Progenitor cell of endocrine pancreas (in vitro differentiated cells): ENCODE measurements at regions not wholly inside any gene's neighbourhood (a gene's known extent, or its start where the extent isn't known, plus 50 kb on each side); places are given as distances from the start of the nearest gene placed in this dataset.
"Not testable (repeated sequence)": the region's sequence is repeated elsewhere in the genome, so short reads cannot be mapped to it uniquely, and the experiment has no call there.

Experiments
- DNase-seq: peaks from one replicate; pipeline ENCODE4 v3.0.0; 2021; ENCODE audit warnings: low spot score; ENCODE audit not compliant: unreplicated experiment
- H3K27ac Mint-ChIP-seq: 2 replicates; pipeline ENCODE4 v1.8.0; 2021; ENCODE audit warnings: mild to moderate bottlenecking, moderate library complexity, mixed read lengths
- H3K27me3 Mint-ChIP-seq: 2 replicates; pipeline ENCODE4 v1.8.0; 2021; ENCODE audit warnings: mixed read lengths
- H3K36me3 Mint-ChIP-seq: 2 replicates; pipeline ENCODE4 v1.8.0; 2022; ENCODE audit warnings: mixed read lengths; ENCODE audit not compliant: insufficient read depth
- H3K4me1 Mint-ChIP-seq: 2 replicates; pipeline ENCODE4 v1.8.0; 2021; ENCODE audit warnings: low read depth, mixed read lengths
- H3K4me3 Mint-ChIP-seq: 2 replicates; pipeline ENCODE4 v1.8.0; 2021; ENCODE audit warnings: low read depth, mild to moderate bottlenecking, moderate library complexity, mixed read lengths
- H3K9me3 Mint-ChIP-seq: 2 replicates; pipeline ENCODE4 v1.8.0; 2021; ENCODE audit warnings: low read depth, mixed read lengths
- TF ChIP-seq, protein P1 (sequence below): fragments of 200-600 bp; sonication (generic); IDR thresholded peaks from one replicate; pipeline ENCODE4 v1.5.0; 2021; ENCODE audit warnings: antibody characterized with exemption, mild to moderate bottlenecking; ENCODE audit not compliant: unreplicated experiment

DNA sequence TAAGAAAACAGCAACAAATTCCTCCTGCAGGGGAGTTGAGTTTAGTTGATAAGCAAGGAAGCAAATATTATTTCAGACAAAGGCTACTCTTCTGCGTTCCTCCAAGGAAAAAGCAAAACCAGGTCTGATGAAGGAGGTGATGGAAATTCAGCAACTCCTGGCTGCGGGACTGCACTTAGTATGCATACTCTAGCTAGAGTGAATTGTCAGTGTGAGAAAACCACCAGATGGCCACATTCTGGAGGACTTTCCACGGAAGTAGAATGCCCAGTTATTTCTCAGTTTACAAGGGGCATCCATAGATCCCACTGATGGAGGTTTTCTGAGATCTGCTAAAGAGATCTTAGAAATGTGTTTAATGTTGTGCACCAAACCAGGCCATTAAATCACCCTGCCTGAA, 338.6 kb upstream of the PUDP start:
- TF ChIP-seq, protein P1, sequence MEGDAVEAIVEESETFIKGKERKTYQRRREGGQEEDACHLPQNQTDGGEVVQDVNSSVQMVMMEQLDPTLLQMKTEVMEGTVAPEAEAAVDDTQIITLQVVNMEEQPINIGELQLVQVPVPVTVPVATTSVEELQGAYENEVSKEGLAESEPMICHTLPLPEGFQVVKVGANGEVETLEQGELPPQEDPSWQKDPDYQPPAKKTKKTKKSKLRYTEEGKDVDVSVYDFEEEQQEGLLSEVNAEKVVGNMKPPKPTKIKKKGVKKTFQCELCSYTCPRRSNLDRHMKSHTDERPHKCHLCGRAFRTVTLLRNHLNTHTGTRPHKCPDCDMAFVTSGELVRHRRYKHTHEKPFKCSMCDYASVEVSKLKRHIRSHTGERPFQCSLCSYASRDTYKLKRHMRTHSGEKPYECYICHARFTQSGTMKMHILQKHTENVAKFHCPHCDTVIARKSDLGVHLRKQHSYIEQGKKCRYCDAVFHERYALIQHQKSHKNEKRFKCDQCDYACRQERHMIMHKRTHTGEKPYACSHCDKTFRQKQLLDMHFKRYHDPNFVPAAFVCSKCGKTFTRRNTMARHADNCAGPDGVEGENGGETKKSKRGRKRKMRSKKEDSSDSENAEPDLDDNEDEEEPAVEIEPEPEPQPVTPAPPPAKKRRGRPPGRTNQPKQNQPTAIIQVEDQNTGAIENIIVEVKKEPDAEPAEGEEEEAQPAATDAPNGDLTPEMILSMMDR, result no peak
- no peak for DNase-seq
- H3K27ac Mint-ChIP-seq, result no peak overlapping the region
- H3K27me3 Mint-ChIP-seq, result no peaks in the 10 kb centered on the region
- H3K9me3 Mint-ChIP-seq, result peaks cover 18% of the 10 kb centered on the region
- no peak overlapping the region for H3K4me3 Mint-ChIP-seq
- peaks cover 14% of the 10 kb centered on the region for H3K4me1 Mint-ChIP-seq
- peaks cover 2% of the 10 kb centered on the region for H3K36me3 Mint-ChIP-seq

DNA sequence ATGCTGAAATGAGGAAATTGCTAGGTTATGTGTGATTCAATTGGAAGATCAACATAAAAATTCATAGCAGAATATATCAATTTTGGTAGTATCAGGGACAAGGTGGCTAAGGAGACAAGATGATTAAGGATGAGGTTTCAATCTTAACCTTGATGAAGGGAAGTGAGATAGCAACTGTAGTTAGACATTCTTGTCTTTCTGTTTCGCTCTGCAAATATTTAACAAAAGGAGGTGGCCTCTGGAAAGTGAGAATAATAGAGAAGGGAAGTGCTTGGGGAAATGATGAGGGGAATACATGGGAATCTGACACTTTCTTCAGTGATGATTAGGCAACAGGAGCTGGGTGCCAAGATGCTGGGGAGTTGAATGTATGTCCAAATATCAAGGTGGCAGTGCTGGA, 337.1 kb upstream of the PUDP start:
- Mint-ChIP-seq H3K4me3 (no peak overlapping the region), H3K27ac (no peak overlapping the region), H3K27me3 (no peaks in the 10 kb centered on the region), H3K36me3 (peaks cover 2% of the 10 kb centered on the region), H3K4me1 (peaks cover 14% of the 10 kb centered on the region), H3K9me3 (peaks cover 18% of the 10 kb centered on the region)
- no peak for DNase-seq
- TF ChIP-seq, protein P1, result no peak

DNA sequence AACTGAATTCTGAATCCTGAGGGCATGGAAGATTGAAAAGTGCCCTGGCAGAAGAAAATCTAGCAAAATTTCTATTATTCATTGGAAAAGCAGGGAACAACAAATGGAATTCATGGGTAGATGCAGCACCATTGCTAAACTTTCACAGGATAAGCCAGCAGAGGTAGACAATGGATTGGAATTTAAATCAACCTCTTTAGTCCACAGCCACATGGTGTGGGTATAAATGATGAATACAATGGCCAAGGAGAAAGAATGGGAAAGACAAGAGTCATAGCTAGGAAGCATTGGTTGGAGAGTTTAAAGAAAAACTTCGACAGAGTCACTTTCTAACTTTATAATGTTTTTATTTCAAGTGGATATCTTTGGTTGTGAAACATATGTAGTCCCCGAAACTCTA, 332.8 kb upstream of the PUDP start:
- TF ChIP-seq, protein P1, result no peak
- peaks cover 2% of the 10 kb centered on the region for H3K36me3 Mint-ChIP-seq

DNA sequence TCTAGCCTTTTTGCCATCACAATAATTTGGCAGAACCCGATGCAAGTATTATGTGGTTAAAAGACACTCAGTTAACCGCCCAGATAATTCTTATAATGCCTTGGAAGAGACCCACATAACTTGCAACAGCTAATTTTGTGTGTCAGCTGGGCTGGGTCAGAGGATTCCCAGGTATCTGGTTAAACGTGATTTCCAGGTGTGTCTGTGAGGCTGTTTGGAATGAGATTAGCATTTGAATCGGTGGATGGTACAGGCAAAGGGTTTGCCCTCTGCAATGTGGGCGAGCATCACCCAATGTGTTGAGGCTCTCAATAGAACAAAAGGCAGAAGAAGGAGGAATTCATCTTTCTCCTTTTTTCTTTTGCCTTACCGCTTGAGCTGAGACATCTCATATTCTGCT, 314.2 kb upstream of the PUDP start:
- TF ChIP-seq, protein P1, result no peak
- Mint-ChIP-seq H3K4me3 (no peak overlapping the region), H3K36me3 (peaks cover 7% of the 10 kb centered on the region), H3K9me3 (peaks cover 16% of the 10 kb centered on the region), H3K4me1 (peaks cover 18% of the 10 kb centered on the region), H3K27me3 (no peaks in the 10 kb centered on the region), H3K27ac (peak overlapping the region; percentile 80)
- no peak for DNase-seq

More for the DNA sequence above, 332.8 kb upstream of the PUDP start:
- H3K9me3 Mint-ChIP-seq, result peaks cover 18% of the 10 kb centered on the region
- H3K4me3 Mint-ChIP-seq, result no peak overlapping the region
- no peaks in the 10 kb centered on the region for H3K27me3 Mint-ChIP-seq
- peaks cover 6% of the 10 kb centered on the region for H3K4me1 Mint-ChIP-seq
- H3K27ac Mint-ChIP-seq, result no peak overlapping the region
- no peak for DNase-seq

DNA sequence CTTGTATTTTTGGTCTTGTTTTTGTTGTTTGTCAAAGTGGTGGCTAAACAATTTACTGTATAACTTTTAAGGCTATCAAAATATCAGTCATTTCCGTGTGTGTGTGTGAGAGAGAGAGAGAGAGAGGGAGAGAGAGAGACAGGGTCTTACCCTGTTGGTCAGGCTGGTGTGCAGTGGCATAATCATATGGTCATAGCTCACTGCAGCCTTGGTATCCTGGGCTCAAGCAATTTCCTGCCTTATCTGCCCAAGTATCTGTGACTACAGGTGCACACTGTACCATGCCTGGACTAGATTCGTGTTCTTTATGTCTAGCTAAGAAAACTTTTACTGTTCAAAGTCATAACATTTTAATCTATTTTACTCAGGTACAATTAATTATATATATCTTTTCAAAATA, 313.1 kb upstream of the PUDP start:
- Mint-ChIP-seq H3K9me3 (peaks cover 16% of the 10 kb centered on the region), H3K4me1 (peaks cover 18% of the 10 kb centered on the region), H3K27ac (peak overlapping the region; percentile 8)
- H3K4me3 Mint-ChIP-seq, DNase-seq, H3K27me3 Mint-ChIP-seq, H3K36me3 Mint-ChIP-seq: not testable (repeated sequence)

DNA sequence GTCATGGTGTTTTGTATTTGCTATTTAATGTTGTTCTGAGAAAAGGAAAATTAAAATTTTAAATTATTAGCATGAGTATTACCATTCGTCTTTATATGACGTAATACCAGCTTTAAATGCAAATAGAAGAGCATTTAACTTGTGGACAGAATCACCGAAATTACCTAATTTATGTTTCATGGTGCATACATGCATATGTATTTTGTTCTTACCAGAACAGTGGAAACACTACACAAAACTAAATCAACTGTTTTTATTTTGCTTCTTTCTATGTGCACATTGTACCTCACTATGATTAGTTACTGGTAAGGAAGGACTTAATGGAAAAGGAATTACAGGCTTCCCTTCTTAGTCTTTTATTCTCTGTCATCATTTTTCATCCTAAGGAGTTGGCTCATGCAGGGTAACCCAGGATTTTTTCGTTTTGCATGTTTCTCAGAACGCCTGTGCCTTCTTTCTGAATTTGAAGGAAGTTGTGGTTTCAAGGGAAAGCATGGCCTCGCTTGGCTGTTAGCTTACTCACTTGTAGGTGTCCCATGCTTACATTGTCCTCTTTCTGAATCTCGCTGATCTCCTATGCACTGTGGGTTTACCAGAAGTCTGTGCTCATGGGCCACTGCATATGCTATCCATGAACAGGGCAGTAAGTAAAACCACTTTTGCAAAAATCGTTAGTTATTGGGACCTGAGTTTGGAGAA, 300.0 kb upstream of the PUDP start:
- no peak for DNase-seq
- H3K9me3 Mint-ChIP-seq, result peaks cover 4% of the 10 kb centered on the region
- H3K36me3 Mint-ChIP-seq, result no peaks in the 10 kb centered on the region
- no peak overlapping the region for H3K27ac Mint-ChIP-seq
- TF ChIP-seq, protein P1, result no peak
- H3K4me1 Mint-ChIP-seq, result peaks cover 9% of the 10 kb centered on the region
- H3K27me3 Mint-ChIP-seq, result no peaks in the 10 kb centered on the region
- no peak overlapping the region for H3K4me3 Mint-ChIP-seq
